Left lung (tissue), 4 donors: ENCODE measurements at regions not wholly inside any gene's neighbourhood (a gene's known extent, or its start where the extent isn't known, plus 50 kb on each side); places are given as distances from the start of the nearest gene placed in this dataset.

Source experiments
- ATAC-seq: fragments of 200-7000 bp; cut with Tn5 transposase; one replicate; pipeline ENCODE4 v1.9.1; 2020; ENCODE audit warnings: moderate library complexity
- DNase-seq, 4 donors: peaks; one replicate each; pipeline ENCODE4 v3.0.0-alpha.2; 2013 to 2020
- H3K27ac ChIP-seq, 2 donors: fragments of 200-600 bp; sonication (generic) in 1 of 2; one replicate each; pipeline versions ENCODE4 v1.5.0 to v1.8.0; 2020 to 2021
- H3K27me3 ChIP-seq, 2 donors: fragments of 200-600 bp; sonication (generic) in 1 of 2; one replicate each; pipeline versions ENCODE4 v1.5.0 to v1.8.0; 2020 to 2021
- H3K36me3 ChIP-seq, 2 donors: fragments of 200-600 bp; sonication (generic) in 1 of 2; one replicate each; pipeline versions ENCODE4 v1.5.0 to v1.8.0; 2020 to 2021
- H3K4me1 ChIP-seq, 2 donors: fragments of 200-600 bp; one replicate each; pipeline ENCODE4 v1.8.0; 2021
- H3K4me3 ChIP-seq, 2 donors: fragments of 200-600 bp; sonication (generic) in 1 of 2; one replicate each; pipeline versions ENCODE4 v1.5.0 to v1.8.0; 2020 to 2021; ENCODE audit warnings: mild to moderate bottlenecking in 1 of 2
- H3K9me3 ChIP-seq, 2 donors: fragments of 200-600 bp; sonication (generic) in 1 of 2; one replicate each; pipeline versions ENCODE4 v1.5.0 to v1.8.0; 2020 to 2021
- CTCF ChIP-seq, 2 donors: fragments of 200-600 bp; sonication (generic) in 1 of 2; IDR thresholded peaks; one replicate each; pipeline versions ENCODE4 v1.5.0 to v1.8.0; 2021; ENCODE audit warnings: antibody characterized with exemption in 2 of 2
- intact Hi-C, 2 donors: fragments of 100-400 bp; cut with DNase I; formaldehyde crosslinking; loops; one replicate each; pipeline versions ENCODE4 v1.11.2 to v1.14.2; 2022
- donor health status: DM: no; HTN: yes; CAD: no.
- donor health status: DM: no; HTN: no; CAD: no.

GRCh38 chr5:174428895-174429294 lies 295.5 kb upstream of the MSX2 start:
- ATAC-seq (no peak), DNase-seq (no peak)
- intact Hi-C loops = no loop called here
- Histone ChIP-seq H3K36me3 (no peaks in the 10 kb centered on the region), H3K4me3 (no peak overlapping the region), H3K27me3 (peaks cover 0 to 25% of the 10 kb centered on the region in 2 donors), H3K27ac (no peak overlapping the region), H3K4me1 (no peaks in the 10 kb centered on the region), H3K9me3 (no peaks in the 10 kb centered on the region)
- TF ChIP-seq CTCF (IDR thresholded peaks at IDR 0.05) = no peak

- intact Hi-C loops = no loop called here
- H3K27me3 ChIP-seq = peaks cover 0 to 25% of the 10 kb centered on the region in 2 donors
- H3K4me3 ChIP-seq = no peak overlapping the region
- TF ChIP-seq CTCF (IDR thresholded peaks at IDR 0.05) = no peak
- ATAC-seq (no peak), DNase-seq (no peak)
- no peaks in the 10 kb centered on the region for H3K9me3 ChIP-seq
- H3K4me1 ChIP-seq = no peaks in the 10 kb centered on the region
- H3K36me3 ChIP-seq = no peaks in the 10 kb centered on the region
- H3K27ac ChIP-seq = no peak overlapping the region
These were observed 293.4 kb upstream of the MSX2 start for GRCh38 chr5:174430940-174431339.

GRCh38 chr5:174431504-174431903 lies 292.9 kb upstream of the MSX2 start:
- intact Hi-C loops = no loop called here
- no peak for ATAC-seq
- DNase-seq = no peak
- no peaks in the 10 kb centered on the region for H3K9me3 ChIP-seq
- H3K27me3 ChIP-seq = peaks cover 0 to 25% of the 10 kb centered on the region in 2 donors
- H3K27ac ChIP-seq = no peak overlapping the region
- H3K36me3 ChIP-seq = no peaks in the 10 kb centered on the region
- H3K4me1 ChIP-seq = no peaks in the 10 kb centered on the region
- H3K4me3 ChIP-seq = no peak overlapping the region
- no peak for TF ChIP-seq CTCF (IDR thresholded peaks at IDR 0.05)

GRCh38 chr5:174433098-174433497 lies 291.3 kb upstream of the MSX2 start:
- Histone ChIP-seq H3K9me3 (no peaks in the 10 kb centered on the region), H3K36me3 (no peaks in the 10 kb centered on the region), H3K27me3 (peaks cover 0 to 25% of the 10 kb centered on the region in 2 donors), H3K27ac (no peak overlapping the region), H3K4me1 (no peaks in the 10 kb centered on the region), H3K4me3 (no peak overlapping the region)
- TF ChIP-seq CTCF (IDR thresholded peaks at IDR 0.05) = no peak
- intact Hi-C loops = no loop called here
- no peak for DNase-seq
- no peak for ATAC-seq

- DNase-seq (no peak), ATAC-seq (no peak)
- H3K36me3 ChIP-seq = no peaks in the 10 kb centered on the region
- no peak for TF ChIP-seq CTCF (IDR thresholded peaks at IDR 0.05)
- no peaks in the 10 kb centered on the region for H3K4me1 ChIP-seq
- H3K27me3 ChIP-seq = peaks cover 0 to 14% of the 10 kb centered on the region in 2 donors
- H3K9me3 ChIP-seq = no peaks in the 10 kb centered on the region
- H3K27ac ChIP-seq = no peak overlapping the region
- no peak overlapping the region for H3K4me3 ChIP-seq
- intact Hi-C loops = no loop called here
These were observed 287.6 kb upstream of the MSX2 start for GRCh38 chr5:174436750-174437149.
